GM19238 (cell line): ENCODE measurements at regions not wholly inside any gene's neighbourhood (a gene's known extent, or its start where the extent isn't known, plus 50 kb on each side); places are given as distances from the start of the nearest gene placed in this dataset.

ENCODE experiments used
- DNase-seq: peaks from one replicate; pipeline ENCODE4 v3.0.0; 2011; ENCODE audit warnings: low spot score; ENCODE audit not compliant: insufficient read length

DNA sequence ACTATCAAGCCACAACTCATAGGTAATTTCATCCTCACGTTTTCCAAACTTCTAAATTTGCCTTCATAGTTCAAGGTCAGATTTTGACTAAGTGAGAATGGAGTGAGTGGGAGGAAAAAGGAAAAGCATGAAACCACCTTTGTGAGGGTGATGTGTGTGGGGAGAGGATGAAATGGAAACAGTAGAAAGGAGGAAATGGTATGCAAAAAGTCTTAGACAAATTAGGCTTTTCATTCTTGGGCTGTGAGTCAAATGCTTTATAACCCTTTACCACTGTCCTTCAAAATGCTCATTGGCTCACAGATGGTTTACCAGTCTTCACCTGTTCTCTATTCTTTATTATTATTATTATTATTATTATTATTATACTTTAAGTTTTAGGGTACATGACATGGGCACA lies 127.2 kb downstream of the RAP2A start:
- no peak for DNase-seq

GRCh38 chr13:97562962-97563361 lies 129.0 kb downstream of the RAP2A start:
- DNase-seq: no peak

DNA sequence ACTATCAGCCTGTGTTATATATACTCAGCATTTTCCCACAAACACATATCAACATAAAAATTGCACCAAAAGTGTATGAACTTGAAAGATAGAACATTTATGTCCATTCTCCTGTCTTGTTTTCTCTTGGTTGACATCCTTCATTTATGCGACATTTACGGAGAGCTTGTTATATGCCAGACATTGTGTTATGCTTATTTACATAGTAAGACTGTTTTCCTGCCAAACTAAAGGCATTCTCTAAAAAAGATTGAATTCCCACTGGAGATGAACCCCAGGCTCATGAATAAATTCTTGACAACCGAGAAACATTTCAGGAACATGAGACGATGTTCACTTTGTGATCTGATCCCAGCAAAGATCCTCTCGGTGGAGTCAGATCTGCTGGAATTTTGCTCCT lies 131.0 kb downstream of the RAP2A start:
- DNase-seq: no peak

DNA sequence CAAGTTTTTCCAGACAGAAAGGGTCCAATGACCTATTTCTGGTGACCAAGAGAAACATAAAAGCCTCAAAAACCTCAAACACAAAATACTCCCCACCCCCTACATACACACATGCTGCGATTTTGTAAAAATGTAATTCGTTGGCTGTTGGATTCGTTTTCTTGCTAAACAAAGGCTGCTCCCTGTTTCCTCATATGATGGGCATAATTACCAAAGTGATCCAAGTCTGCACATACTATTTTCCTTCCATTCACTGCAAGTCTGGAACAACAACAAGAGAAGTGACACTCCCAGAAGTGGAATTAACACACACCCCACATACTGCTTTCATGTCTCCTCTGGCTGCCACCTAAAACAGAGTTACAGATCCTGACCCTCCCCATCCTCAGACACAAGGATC lies 131.9 kb downstream of the RAP2A start:
- DNase-seq: no peak

DNA sequence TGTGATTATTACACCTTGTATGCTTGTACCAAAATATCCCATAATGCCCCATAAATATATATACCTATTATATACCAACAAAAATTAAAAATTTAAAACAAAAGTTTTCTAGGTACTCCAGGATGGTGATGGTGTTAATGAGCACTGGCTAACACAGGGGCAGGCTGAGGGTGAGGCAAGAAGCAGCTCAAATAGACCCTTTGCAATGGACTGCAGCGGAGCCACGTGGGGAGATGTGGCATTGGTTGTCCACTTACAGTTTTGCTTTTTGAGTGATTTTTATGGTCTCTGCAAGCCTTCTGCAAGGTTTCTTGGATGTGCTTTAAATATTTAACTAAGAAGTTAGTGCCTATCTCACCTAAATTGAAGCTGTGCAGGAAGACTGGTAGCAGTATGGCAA lies 132.9 kb downstream of the RAP2A start:
- no peak for DNase-seq

GRCh38 chr13:97567510-97568243 lies 133.7 kb downstream of the RAP2A start:
- peak; percentile 7 for DNase-seq

DNA sequence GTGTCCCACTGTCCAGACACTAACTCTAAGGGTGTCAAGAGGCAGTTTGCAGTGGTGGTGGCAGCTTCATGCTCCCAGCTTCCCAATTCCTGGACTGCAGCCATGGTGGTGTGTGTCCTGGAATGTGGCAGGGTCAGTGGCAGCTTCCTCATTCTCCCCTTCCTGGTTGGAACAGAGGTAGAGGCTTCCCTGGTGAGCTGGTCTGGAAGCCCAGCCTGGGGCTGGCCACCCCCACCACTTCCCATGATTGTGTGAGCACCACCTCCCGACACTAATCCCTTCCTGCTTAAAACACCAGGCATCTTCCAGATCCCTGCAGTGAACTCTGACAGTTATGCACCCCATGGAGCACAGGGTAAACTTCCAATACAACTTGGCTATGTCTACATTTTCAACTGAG lies 134.9 kb downstream of the RAP2A start:
- DNase-seq: no peak

GRCh38 chr13:97569841-97570240 lies 135.9 kb downstream of the RAP2A start:
- DNase-seq: no peak

GRCh38 chr13:97570442-97570841 lies 136.5 kb downstream of the RAP2A start:
- DNase-seq: no peak

DNA sequence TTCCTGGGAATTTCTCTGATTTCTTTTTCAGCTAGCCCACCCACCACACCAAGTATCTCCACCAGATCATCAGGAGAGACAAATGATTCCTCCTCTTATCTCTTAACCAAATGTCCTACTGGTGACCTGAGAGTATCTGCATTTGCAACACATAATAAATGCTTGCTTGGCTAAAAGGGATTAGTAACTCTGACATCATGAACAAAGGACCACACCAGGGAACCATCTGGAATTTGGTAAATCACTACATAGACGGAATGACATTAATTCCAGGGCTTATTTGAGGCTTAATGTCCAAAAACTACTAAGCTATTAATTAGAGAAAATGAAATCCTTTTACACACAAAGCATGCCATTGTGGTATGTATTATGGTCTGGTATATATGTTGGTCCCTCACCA lies 139.0 kb downstream of the RAP2A start:
- DNase-seq: no peak

- DNase-seq: no peak
Observed at GRCh38 chr13:97574926-97575325, 141.0 kb downstream of the RAP2A start.

DNA sequence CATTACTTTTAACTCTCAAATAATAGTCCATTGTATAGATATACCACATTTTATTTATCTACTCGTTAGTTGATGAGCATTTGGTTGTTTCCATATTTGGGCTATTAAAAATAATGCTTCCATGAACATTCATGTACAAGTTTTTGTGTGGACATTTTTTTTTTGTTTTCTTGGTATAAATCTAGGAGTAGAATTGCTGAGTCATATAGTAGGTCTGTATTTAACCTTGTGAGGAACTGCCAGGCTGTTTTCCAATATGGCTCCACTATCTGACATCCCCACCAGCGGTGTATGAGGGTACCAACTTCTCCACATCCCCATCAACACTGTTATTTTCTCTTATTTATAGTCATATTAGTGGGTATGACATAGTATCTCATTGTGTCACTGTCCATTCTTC lies 143.1 kb downstream of the RAP2A start:
- DNase-seq: no peak

DNA sequence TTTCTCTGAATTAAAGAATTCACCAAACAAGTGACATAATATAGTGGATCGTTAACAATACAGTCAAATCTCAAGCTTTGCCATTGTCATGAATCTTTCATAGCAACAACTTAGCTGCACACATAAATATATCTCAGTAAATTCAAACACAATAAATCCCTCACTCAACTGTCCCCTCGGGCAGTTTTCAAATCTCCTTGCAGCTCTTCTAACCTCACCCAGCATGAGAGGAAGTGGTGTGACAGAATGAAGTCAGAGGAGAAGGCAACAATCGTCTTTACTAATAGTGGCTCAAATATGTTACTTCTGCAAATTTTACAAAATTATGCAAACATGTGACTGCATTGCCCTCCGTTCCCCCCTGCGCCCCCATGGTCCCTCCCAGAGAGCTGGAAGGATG lies 148.2 kb downstream of the RAP2A start:
- no peak for DNase-seq

DNA sequence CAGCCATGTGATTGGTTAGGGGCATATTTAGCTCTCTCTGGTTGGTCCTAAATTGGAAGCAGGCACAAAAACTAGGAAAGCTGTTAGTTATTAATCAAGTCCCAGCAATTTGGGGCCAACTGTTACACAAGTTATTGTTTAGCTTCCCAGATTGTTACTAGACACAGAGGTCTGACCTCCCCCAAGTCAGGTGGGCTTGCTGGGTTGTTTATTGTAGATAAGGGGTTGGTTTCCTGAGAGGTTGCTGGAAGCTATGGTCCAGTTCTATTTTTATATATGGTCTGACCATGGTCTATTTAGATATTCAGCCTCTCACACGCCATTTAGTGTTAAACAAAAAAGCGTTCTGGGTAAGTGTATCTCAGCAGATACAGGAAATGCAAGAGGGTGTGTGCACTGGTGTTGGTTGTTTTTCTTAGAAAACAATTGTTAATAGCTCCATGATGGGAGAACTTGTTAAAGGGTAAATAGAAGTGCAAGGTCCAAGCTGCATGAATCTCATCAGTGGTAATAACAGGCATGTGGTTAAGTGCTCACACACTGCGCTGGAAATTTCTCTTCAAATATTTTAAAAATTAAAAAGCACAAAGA lies 150.0 kb downstream of the RAP2A start:
- no peak for DNase-seq

GRCh38 chr13:97586941-97587340 lies 153.0 kb downstream of the RAP2A start:
- no peak for DNase-seq

- no peak for DNase-seq
Observed at GRCh38 chr13:97588993-97589392, 155.0 kb downstream of the RAP2A start.

GRCh38 chr13:97600458-97601075 lies 166.6 kb downstream of the RAP2A start:
- DNase-seq: no peak

DNA sequence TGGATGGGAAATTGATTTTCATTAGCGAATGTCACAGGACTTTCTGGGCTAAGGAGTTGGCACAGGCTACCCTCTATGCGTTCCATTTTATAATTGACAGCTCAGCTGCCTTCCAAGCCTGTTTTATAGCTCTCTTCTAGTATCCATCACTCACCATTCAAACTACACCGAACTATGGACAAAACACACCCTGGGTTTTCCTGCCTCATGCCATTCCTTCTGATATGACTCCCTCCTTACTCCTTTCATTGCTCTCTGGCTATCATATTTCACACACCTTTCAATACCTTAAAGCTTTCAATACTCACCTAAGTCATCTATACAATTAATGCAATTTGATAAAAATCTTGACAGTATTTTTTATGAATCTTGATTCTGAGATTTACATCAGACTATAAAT lies 181.3 kb downstream of the RAP2A start:
- no peak for DNase-seq

DNA sequence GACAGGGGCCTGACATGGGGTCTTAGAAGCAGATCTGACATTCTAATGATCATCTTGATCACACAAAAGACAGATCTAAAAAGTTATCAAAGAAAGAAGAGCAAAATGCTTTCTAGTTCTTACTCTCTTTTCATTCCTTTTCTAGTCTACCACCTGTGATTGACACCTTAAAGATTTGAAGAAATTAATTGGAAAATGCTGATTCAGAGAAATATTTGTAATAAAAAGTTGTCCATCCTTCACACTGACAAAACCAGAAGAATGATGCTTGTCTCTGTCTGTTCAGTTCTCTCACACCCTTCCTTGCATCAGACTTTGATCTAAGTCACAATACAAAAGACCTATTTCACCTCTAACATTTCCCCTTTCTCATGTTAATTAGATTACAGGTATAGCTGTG lies 182.4 kb downstream of the RAP2A start:
- no peak for DNase-seq

- DNase-seq: no peak
Observed at GRCh38 chr13:97621025-97621424, 187.1 kb downstream of the RAP2A start.

DNA sequence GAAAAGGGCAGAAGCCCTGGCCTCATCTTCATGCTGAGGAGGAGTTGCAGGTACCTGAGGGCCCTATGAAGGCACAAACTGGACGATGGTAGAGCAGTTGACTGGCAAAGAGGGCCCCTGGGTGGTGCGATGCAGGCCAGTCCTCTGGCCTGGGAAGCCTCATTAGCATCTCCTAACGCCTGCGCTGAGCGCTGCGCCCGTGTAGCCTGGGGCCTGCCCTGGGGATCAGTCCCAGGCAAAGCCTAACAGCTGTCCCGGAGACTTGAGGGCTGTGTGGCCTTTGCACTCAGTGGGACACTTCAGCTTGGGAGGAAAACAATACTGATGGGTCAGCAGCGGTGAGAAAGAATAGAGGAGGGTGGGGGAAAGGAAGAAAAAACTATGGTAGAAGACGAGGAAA lies 187.7 kb downstream of the RAP2A start:
- no peak for DNase-seq

DNA sequence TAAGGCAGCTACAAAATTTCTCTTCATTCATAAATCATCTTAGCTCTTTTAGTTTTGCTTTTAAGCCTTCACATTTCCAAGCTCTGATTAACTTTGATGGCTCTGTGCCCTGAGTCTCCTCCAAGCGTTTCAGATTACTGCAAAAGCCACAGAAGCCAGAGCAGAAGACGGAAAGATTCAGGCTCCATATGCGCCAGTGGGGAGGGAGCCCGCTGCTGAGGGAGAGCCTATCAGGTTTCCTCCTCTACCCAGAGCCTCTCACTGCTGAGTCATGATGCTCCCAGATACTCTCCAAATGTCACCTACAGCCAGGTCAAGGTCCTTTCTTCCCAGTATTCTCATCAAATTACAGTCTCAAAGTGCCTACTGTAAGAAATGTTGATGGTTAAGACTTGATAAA lies 193.6 kb downstream of the RAP2A start:
- DNase-seq: no peak
